HuH-7.5 (cell line): ENCODE measurements at regions not wholly inside any gene's neighbourhood (a gene's known extent, or its start where the extent isn't known, plus 50 kb on each side); places are given as distances from the start of the nearest gene placed in this dataset.
"Not testable (repeated sequence)": the region's sequence is repeated elsewhere in the genome, so short reads cannot be mapped to it uniquely, and the experiment has no call there.

Experiments used
- DNase-seq: peaks from one replicate; pipeline ENCODE4 v3.0.0; 2011; ENCODE audit warnings: low spot score

GRCh38 chr14:59116984-59117415 is 71.5 kb upstream of the DAAM1 start:
- no peak for DNase-seq

- DNase-seq: no peak
Observed at GRCh38 chr14:59117754-59118528, 70.5 kb upstream of the DAAM1 start.

GRCh38 chr14:59120921-59121320 is 67.5 kb upstream of the DAAM1 start:
- no peak for DNase-seq

DNA sequence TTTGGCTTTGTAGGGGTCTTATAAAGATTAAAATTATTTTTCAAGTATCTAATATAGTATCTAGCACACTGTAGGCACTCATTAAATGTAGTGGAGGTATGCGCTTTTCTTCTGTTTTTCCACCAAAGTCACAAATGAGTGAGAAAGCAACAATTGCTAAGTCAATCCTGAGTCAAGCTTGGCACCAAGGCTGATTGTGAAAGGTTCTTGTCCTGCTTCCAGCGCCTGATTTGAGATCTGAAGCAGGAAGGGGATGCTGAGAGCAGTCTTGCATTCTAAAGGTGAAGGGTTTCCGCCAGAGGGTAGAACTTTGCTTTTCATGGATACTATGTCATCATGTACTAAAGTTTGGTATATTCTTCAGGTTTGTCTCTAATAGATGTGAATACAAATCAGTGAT is 64.9 kb upstream of the DAAM1 start:
- DNase-seq: no peak

DNA sequence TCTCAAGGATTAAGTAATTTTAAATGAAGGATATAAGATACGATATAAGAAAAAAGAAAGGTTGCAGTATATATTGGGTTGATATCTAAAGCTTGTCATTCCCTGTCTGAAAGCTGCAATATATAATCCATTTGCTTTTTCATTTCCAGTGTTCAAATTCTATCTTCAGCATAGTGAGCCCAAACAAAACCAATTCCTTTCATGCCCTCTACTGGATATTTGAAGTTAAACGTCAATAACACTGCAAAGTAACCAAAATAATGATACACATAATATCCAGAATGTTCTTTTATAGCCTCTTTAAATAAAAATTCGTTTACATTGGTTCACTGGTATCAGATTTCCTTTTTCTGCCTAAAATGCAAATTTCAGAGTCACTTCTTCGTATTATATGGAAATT is 64.5 kb upstream of the DAAM1 start:
- no peak for DNase-seq

DNA sequence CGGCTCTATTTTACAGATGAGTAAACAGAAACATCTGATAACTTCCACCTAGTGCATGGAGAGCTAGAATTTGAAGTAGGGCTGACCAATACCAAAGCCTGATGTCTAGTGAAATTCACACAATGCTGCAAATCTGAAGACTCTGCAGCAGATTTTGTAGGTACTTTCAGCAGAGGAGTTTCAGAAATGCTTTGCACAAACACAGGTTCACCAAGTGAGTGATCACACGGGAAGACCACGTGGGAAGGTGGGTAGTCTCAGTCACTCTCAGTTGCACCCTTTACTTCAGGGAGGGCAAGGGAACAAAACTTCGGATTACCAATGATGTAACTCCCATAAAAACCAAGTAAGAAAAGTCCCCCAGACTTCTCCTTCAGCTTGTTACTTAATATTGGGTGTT is 63.3 kb upstream of the DAAM1 start:
- DNase-seq: no peak

DNA sequence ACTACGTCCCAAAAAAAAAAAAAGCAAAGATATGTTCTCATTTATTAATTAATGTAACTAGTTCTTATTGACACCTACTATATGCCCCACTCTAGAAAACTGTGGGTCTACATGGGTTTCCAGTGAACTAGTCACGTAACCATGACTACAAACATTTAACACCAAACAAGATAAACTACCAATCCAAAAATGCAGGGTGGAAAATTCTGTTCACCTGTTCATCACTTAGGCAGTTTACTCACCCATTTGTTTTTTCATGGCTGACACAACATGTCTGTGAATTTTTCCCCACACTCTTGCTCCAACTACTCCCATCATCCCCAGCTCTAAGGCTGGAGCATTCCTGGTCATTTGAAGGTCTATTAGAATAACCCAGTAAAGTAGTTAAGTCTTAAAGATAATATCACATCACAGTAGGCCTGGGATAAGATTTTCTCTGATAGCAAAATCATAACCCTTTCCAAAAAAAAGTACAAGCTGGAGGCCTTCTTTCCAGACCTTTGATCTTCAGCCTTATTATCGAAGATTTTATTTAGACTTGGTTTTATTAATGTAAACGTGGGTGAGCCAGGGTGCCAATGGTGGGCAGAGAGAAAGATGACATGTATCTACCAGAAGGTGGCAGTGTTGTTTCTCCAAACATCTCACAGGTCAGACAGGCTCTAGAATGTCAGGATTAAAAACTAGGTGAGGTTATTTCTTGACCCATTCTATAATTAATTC is 61.6 kb upstream of the DAAM1 start:
- peak; percentile 36 for DNase-seq

DNA sequence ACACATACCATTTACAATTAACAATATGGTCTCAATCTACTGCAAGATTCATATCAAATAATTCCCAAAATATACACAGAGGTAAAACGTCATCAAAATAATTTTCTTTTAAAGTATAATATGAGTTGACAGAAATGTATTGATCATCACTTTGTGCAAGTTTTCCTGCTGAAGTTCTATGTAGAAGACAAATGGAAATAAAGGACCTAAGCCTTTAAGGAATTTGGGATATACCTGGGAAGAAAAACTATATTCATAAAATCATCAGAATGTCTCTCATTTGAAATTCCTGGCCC is 61.1 kb upstream of the DAAM1 start:
- no peak for DNase-seq

GRCh38 chr14:59130462-59130861 is 58.0 kb upstream of the DAAM1 start:
- no peak for DNase-seq

DNA sequence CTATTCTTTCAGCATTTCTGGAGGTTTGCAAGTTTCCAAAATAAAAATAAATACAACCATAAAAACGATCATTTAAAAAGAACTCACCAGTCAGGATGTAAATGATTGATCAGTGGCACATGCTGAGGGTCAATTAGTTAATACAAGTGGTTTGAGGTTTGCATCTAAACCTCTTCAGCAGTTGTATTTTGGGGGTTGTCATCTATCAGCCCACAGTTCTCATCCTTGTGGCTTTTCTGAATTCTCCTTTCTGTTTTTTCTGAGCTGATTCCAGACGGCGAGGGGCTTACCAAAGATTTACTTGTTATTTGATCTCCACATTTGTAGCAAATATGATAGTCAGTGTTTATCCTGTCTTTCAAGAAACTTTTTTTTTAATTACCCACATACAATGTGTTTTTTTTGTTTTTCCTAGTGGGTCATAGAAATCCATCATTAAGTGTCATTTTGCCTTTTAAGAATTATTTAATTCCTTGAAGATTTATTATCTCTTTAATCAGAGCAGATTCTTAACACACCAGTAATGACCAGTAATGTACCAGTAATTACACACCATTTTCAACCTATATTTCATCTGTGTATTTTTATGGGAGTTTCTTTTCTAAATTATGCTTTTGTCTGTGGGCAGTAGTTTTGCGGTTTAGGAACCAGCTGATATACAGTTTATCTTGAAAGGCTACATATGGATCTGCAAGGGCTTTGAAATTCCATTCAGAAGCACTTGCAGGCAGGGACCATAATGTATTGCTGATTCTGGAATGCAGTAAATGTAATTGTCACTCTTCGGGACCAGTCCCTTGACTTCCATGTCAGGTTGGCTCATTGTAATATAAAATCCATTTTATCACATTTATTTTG is 56.3 kb upstream of the DAAM1 start:
- DNase-seq: no peak

DNA sequence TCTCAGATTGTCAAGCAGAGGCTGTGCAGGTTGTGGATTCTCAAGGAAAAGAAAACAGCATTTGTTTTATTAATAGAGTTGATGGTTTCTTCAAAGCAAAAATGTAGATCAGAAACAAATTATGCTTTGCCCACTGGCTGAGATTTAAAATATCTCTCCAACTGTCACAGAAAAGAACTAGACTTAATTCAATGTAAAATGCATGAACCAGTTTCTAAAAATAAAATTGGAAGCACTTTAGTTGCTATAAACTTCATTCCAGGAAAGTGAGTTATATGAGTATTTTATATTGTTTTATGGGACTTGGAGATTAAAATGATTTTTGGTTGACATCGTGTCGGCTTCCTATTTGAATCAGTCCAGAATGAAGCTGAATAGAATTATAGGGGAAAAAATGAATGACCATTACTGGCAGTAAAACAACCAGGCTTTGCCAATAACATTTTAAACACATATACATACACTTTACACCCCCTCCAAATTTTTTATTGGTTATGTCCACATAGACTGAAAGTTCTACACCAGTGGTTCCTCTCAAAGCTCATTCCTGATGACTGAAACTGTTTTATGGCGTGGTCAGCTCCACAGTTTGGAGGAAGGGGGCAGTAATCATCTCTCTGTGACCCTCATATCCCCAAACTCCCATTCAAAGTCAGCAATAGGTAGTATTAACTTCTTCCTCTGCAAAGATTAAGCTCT is 55.5 kb upstream of the DAAM1 start:
- no peak for DNase-seq

DNA sequence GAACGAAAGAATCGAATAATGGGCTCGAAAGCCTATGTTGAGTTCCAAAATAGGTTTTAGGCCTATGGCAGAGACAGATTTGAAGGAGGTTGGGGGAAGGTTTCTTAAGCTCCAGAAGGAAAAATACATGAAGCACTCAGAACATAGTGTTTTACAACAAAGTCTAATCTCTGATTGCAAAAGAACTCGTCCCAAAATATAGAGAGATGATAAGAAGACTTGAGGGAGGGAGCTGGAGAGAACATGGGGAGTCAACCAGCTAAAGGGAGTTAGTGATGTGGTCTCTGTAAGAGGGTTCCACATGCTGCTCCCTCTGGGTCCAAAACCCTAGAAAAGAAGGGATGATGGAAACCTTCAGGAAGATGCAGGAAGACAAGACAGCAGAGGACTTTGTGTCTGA is 54.8 kb upstream of the DAAM1 start:
- DNase-seq: no peak

GRCh38 chr14:59134307-59134706 is 54.2 kb upstream of the DAAM1 start:
- no peak for DNase-seq

GRCh38 chr14:59137256-59137655 is 51.2 kb upstream of the DAAM1 start:
- no peak for DNase-seq

- DNase-seq: not testable (repeated sequence)
Observed at GRCh38 chr14:59138576-59138975, 49.9 kb upstream of the DAAM1 start.
